WTC11 (cell line): ENCODE measurements at regions not wholly inside any gene's neighbourhood (a gene's known extent, or its start where the extent isn't known, plus 50 kb on each side); places are given as distances from the start of the nearest gene placed in this dataset.

ENCODE experiments used
- ATAC-seq: fragments of 200-7000 bp; cut with Tn5 transposase; 2 replicates; pipeline ENCODE4 v1.10.0; 2021; ENCODE audit warnings: mild to moderate bottlenecking, moderate library complexity
- CTCF ChIA-PET: fragments of 300-600 bp; sonication (Branson Sonifier 250); formaldehyde crosslinking; loops from one replicate; lab custom pipeline; 2021; ENCODE audit warnings: antibody characterized with exemption; lab: Charles Lee
- POLR2A ChIA-PET: fragments of 350-600 bp; sonication (Branson Sonifier 250); formaldehyde crosslinking; loops from one replicate; lab custom pipeline; 2021; ENCODE audit warnings: antibody characterized with exemption; lab: Charles Lee
- DNase-seq: peaks from one replicate; pipeline ENCODE4 v3.0.0; 2021; ENCODE audit warnings: low spot score
- H3K27ac Mint-ChIP-seq: 2 replicates; pipeline ENCODE4 v1.8.0; 2021; ENCODE audit warnings: mixed read lengths
- H3K27me3 Mint-ChIP-seq: 2 replicates; pipeline ENCODE4 v1.8.0; 2021; ENCODE audit warnings: low read depth, mild to moderate bottlenecking, moderate library complexity, mixed read lengths
- H3K36me3 Mint-ChIP-seq: 2 replicates; pipeline ENCODE4 v1.8.0; 2021; ENCODE audit warnings: mixed read lengths
- H3K4me1 Mint-ChIP-seq: 2 replicates; pipeline ENCODE4 v1.8.0; 2022; ENCODE audit warnings: mixed read lengths
- H3K4me3 Mint-ChIP-seq: 2 replicates; pipeline ENCODE4 v1.8.0; 2021; ENCODE audit warnings: mild to moderate bottlenecking, moderate library complexity, mixed read lengths
- H3K9me3 Mint-ChIP-seq: 2 replicates; pipeline ENCODE4 v1.8.0; 2021; ENCODE audit warnings: mixed read lengths
- ATF1 ChIP-seq: sonication (generic); formaldehyde crosslinking; IDR thresholded peaks from 2 replicates; pipeline ENCODE4 v1.8.1; 2023; ENCODE audit warnings: mild to moderate bottlenecking, moderate library complexity, missing genetic modification reagents
- FOXJ3 ChIP-seq: sonication (generic); formaldehyde crosslinking; IDR thresholded peaks from 2 replicates; pipeline ENCODE4 v1.9.0; 2021; ENCODE audit warnings: missing genetic modification reagents, mild to moderate bottlenecking, borderline replicate concordance
- FOXK1 ChIP-seq: sonication (generic); formaldehyde crosslinking; IDR thresholded peaks from 2 replicates; pipeline ENCODE4 v1.8.0; 2022; ENCODE audit warnings: mild to moderate bottlenecking, moderate library complexity, missing genetic modification reagents
- SMAD3 ChIP-seq: sonication (generic); formaldehyde crosslinking; IDR thresholded peaks from 2 replicates; pipeline ENCODE4 v1.8.0; 2022; ENCODE audit warnings: missing genetic modification reagents, mild to moderate bottlenecking, borderline replicate concordance
- TEAD4 ChIP-seq: sonication (generic); formaldehyde crosslinking; IDR thresholded peaks from 2 replicates; pipeline ENCODE4 v1.8.0; 2022; ENCODE audit warnings: mild to moderate bottlenecking, missing genetic modification reagents
- ZNF263 ChIP-seq: sonication (generic); formaldehyde crosslinking; IDR thresholded peaks from 2 replicates; pipeline ENCODE4 v1.8.1; 2022; ENCODE audit warnings: low read depth, mild to moderate bottlenecking, moderate library complexity, missing genetic modification reagents
- ZNF396 ChIP-seq: fragments of 250-450 bp; sonication (Bioruptor Pico); IDR thresholded peaks from 2 replicates; pipeline ENCODE4 v1.8.0; 2021; ENCODE audit warnings: mild to moderate bottlenecking, moderate library complexity, borderline replicate concordance
- TF ChIP-seq, protein P1 (sequence below): sonication (generic); formaldehyde crosslinking; IDR thresholded peaks from 2 replicates; pipeline ENCODE4 v1.8.1; 2023; ENCODE audit warnings: mild to moderate bottlenecking, missing genetic modification reagents
- TF ChIP-seq, protein P2 (sequence below): sonication (generic); formaldehyde crosslinking; IDR thresholded peaks from 2 replicates; pipeline ENCODE4 v1.8.1; 2022; ENCODE audit warnings: missing genetic modification reagents, borderline replicate concordance
- TF ChIP-seq, protein P3 (sequence below): fragments of 250-450 bp; sonication (Bioruptor Pico); IDR thresholded peaks from 2 replicates; pipeline ENCODE4 v1.8.0; 2021; ENCODE audit warnings: mild to moderate bottlenecking
- TF ChIP-seq, protein P4 (sequence below): fragments of 250-450 bp; sonication (Bioruptor Pico); IDR thresholded peaks from 2 replicates; pipeline ENCODE4 v1.9.0; 2021; ENCODE audit warnings: mild to moderate bottlenecking
- TF ChIP-seq, protein P5 (sequence below): fragments of 250-450 bp; sonication (Bioruptor Pico); IDR thresholded peaks from 2 replicates; pipeline ENCODE4 v2.1.2; 2022; ENCODE audit warnings: mild to moderate bottlenecking, moderate library complexity
- TF ChIP-seq, protein P6 (sequence below): sonication (generic); formaldehyde crosslinking; IDR thresholded peaks from 2 replicates; pipeline ENCODE4 v1.8.1; 2022; ENCODE audit warnings: low read depth, mild to moderate bottlenecking, moderate library complexity, missing genetic modification reagents, borderline replicate concordance
- TF ChIP-seq, protein P7 (sequence below): sonication (generic); formaldehyde crosslinking; IDR thresholded peaks from 2 replicates; pipeline ENCODE4 v1.8.1; 2023; ENCODE audit warnings: mild to moderate bottlenecking, moderate library complexity, missing genetic modification reagents
- TF ChIP-seq, protein P8 (sequence below): sonication (generic); formaldehyde crosslinking; IDR thresholded peaks from 2 replicates; pipeline ENCODE4 v1.8.0; 2023; ENCODE audit warnings: mild to moderate bottlenecking, missing genetic modification reagents
- TF ChIP-seq, protein P9 (sequence below): sonication (generic); formaldehyde crosslinking; IDR thresholded peaks from 2 replicates; pipeline ENCODE4 v1.8.0; 2023; ENCODE audit warnings: missing genetic modification reagents
- TF ChIP-seq, protein P10 (sequence below): sonication (generic); formaldehyde crosslinking; IDR thresholded peaks from 2 replicates; pipeline ENCODE4 v1.8.0; 2022; ENCODE audit warnings: missing genetic modification reagents

DNA sequence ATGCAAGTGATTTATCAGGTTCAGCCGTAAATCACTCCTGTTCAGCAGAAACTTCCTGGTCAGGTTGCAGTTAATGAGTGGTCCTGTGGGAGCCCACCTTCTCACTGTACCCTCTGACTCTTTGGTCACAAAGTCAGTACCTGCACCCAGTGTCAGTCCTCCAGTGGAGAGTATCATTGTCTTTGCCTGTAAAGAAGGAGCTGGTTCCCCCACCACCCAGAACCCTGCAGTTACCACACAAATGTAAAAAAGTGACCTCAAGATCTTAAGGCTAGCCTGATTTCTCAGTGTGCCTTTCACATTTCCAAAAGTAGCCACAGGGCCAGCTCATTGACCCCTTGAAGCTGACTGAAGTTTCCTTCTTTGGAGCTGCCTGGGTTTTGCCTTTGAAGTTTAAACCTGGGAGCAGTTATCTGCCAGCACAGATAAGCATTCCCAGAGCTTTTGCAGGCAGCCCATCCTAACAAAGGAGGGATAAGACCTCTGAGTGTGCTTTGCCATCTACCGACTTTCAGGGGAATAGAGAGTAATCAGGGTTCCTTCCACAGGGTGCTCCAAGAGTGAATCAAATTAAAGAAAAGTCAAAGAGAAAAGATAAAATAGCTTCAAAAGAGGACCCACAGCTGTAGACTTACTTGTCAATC is 725.2 kb downstream of the CPS1 start (continued):
- TF ChIP-seq SMAD3: no peak
- TF ChIP-seq FOXK1: no peak
- TF ChIP-seq, protein P1, sequence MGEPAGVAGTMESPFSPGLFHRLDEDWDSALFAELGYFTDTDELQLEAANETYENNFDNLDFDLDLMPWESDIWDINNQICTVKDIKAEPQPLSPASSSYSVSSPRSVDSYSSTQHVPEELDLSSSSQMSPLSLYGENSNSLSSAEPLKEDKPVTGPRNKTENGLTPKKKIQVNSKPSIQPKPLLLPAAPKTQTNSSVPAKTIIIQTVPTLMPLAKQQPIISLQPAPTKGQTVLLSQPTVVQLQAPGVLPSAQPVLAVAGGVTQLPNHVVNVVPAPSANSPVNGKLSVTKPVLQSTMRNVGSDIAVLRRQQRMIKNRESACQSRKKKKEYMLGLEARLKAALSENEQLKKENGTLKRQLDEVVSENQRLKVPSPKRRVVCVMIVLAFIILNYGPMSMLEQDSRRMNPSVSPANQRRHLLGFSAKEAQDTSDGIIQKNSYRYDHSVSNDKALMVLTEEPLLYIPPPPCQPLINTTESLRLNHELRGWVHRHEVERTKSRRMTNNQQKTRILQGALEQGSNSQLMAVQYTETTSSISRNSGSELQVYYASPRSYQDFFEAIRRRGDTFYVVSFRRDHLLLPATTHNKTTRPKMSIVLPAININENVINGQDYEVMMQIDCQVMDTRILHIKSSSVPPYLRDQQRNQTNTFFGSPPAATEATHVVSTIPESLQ (CRISPR knock-in tag): no peak
- TF ChIP-seq, protein P2, sequence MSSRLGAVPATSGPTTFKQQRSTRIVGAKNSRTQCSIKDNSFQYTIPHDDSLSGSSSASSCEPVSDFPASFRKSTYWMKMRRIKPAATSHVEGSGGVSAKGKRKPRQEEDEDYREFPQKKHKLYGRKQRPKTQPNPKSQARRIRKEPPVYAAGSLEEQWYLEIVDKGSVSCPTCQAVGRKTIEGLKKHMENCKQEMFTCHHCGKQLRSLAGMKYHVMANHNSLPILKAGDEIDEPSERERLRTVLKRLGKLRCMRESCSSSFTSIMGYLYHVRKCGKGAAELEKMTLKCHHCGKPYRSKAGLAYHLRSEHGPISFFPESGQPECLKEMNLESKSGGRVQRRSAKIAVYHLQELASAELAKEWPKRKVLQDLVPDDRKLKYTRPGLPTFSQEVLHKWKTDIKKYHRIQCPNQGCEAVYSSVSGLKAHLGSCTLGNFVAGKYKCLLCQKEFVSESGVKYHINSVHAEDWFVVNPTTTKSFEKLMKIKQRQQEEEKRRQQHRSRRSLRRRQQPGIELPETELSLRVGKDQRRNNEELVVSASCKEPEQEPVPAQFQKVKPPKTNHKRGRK: no peak
- TF ChIP-seq, protein P3, sequence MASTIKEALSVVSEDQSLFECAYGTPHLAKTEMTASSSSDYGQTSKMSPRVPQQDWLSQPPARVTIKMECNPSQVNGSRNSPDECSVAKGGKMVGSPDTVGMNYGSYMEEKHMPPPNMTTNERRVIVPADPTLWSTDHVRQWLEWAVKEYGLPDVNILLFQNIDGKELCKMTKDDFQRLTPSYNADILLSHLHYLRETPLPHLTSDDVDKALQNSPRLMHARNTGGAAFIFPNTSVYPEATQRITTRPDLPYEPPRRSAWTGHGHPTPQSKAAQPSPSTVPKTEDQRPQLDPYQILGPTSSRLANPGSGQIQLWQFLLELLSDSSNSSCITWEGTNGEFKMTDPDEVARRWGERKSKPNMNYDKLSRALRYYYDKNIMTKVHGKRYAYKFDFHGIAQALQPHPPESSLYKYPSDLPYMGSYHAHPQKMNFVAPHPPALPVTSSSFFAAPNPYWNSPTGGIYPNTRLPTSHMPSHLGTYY (CRISPR knock-in tag): no peak
- TF ChIP-seq, all 79 proteins: peak for 0

DNA sequence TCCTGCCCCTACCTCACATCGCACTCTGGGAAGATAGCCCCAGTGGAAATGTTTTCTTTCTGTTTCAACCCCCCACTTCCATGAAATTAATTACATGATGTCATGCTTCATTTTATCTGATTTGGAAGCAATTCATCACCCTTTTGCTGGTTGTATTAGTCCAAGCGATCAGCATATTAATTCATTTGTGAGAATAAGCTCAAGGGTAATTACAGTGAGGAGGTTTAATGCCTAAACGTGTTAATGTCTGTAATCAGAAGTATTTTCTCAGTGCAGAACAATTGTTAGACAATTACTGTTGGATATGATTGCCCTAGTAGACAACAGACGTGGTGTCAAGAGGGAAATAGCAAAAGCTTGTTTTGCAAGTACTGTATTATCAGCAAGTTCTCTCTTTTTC is 746.3 kb downstream of the CPS1 start:
- Mint-ChIP-seq H3K27ac (no peak overlapping the region), H3K36me3 (no peaks in the 10 kb centered on the region), H3K4me1 (peaks cover 21% of the 10 kb centered on the region), H3K4me3 (no peak overlapping the region), H3K27me3 (no peaks in the 10 kb centered on the region), H3K9me3 (no peaks in the 10 kb centered on the region)
- DNase-seq (no peak), ATAC-seq (no peak)
- ChIA-PET CTCF (interaction anchor here (0.7 to 0.9 kb wide), 2 partner anchors 21 to 36 kb away, joined by 3 to 4 read pairs; no protein-coding TSS in a partner anchor), POLR2A (interaction anchor here (0.7 kb wide), 1 partner anchor 559 kb away, joined by 6 read pairs; no protein-coding TSS in a partner anchor)
- TF ChIP-seq TEAD4 (CRISPR knock-in tag) (no peak), FOXJ3 (CRISPR knock-in tag) (no peak), ZNF263 (no peak), ATF1 (no peak), ZNF396 (CRISPR knock-in tag) (no peak)
- TF ChIP-seq, protein P4, sequence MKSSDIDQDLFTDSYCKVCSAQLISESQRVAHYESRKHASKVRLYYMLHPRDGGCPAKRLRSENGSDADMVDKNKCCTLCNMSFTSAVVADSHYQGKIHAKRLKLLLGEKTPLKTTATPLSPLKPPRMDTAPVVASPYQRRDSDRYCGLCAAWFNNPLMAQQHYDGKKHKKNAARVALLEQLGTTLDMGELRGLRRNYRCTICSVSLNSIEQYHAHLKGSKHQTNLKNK (CRISPR knock-in tag): no peak
- TF ChIP-seq, protein P5, sequence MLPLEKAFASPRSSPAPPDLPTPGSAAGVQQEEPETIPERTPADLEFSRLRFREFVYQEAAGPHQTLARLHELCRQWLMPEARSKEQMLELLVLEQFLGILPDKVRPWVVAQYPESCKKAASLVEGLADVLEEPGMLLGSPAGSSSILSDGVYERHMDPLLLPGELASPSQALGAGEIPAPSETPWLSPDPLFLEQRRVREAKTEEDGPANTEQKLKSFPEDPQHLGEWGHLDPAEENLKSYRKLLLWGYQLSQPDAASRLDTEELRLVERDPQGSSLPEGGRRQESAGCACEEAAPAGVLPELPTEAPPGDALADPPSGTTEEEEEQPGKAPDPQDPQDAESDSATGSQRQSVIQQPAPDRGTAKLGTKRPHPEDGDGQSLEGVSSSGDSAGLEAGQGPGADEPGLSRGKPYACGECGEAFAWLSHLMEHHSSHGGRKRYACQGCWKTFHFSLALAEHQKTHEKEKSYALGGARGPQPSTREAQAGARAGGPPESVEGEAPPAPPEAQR (CRISPR knock-in tag): no peak
- TF ChIP-seq, protein P6, sequence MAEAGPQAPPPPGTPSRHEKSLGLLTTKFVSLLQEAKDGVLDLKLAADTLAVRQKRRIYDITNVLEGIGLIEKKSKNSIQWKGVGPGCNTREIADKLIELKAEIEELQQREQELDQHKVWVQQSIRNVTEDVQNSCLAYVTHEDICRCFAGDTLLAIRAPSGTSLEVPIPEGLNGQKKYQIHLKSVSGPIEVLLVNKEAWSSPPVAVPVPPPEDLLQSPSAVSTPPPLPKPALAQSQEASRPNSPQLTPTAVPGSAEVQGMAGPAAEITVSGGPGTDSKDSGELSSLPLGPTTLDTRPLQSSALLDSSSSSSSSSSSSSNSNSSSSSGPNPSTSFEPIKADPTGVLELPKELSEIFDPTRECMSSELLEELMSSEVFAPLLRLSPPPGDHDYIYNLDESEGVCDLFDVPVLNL (CRISPR knock-in tag): no peak
- TF ChIP-seq, protein P7, sequence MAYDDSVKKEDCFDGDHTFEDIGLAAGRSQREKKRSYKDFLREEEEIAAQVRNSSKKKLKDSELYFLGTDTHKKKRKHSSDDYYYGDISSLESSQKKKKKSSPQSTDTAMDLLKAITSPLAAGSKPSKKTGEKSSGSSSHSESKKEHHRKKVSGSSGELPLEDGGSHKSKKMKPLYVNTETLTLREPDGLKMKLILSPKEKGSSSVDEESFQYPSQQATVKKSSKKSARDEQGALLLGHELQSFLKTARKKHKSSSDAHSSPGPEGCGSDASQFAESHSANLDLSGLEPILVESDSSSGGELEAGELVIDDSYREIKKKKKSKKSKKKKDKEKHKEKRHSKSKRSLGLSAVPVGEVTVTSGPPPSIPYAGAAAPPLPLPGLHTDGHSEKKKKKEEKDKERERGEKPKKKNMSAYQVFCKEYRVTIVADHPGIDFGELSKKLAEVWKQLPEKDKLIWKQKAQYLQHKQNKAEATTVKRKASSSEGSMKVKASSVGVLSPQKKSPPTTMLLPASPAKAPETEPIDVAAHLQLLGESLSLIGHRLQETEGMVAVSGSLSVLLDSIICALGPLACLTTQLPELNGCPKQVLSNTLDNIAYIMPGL (CRISPR knock-in tag): no peak
- TF ChIP-seq, protein P8, sequence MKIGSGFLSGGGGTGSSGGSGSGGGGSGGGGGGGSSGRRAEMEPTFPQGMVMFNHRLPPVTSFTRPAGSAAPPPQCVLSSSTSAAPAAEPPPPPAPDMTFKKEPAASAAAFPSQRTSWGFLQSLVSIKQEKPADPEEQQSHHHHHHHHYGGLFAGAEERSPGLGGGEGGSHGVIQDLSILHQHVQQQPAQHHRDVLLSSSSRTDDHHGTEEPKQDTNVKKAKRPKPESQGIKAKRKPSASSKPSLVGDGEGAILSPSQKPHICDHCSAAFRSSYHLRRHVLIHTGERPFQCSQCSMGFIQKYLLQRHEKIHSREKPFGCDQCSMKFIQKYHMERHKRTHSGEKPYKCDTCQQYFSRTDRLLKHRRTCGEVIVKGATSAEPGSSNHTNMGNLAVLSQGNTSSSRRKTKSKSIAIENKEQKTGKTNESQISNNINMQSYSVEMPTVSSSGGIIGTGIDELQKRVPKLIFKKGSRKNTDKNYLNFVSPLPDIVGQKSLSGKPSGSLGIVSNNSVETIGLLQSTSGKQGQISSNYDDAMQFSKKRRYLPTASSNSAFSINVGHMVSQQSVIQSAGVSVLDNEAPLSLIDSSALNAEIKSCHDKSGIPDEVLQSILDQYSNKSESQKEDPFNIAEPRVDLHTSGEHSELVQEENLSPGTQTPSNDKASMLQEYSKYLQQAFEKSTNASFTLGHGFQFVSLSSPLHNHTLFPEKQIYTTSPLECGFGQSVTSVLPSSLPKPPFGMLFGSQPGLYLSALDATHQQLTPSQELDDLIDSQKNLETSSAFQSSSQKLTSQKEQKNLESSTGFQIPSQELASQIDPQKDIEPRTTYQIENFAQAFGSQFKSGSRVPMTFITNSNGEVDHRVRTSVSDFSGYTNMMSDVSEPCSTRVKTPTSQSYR (CRISPR knock-in tag): no peak
- TF ChIP-seq, protein P9, sequence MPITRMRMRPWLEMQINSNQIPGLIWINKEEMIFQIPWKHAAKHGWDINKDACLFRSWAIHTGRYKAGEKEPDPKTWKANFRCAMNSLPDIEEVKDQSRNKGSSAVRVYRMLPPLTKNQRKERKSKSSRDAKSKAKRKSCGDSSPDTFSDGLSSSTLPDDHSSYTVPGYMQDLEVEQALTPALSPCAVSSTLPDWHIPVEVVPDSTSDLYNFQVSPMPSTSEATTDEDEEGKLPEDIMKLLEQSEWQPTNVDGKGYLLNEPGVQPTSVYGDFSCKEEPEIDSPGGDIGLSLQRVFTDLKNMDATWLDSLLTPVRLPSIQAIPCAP (CRISPR knock-in tag): no peak
- TF ChIP-seq, protein P10, sequence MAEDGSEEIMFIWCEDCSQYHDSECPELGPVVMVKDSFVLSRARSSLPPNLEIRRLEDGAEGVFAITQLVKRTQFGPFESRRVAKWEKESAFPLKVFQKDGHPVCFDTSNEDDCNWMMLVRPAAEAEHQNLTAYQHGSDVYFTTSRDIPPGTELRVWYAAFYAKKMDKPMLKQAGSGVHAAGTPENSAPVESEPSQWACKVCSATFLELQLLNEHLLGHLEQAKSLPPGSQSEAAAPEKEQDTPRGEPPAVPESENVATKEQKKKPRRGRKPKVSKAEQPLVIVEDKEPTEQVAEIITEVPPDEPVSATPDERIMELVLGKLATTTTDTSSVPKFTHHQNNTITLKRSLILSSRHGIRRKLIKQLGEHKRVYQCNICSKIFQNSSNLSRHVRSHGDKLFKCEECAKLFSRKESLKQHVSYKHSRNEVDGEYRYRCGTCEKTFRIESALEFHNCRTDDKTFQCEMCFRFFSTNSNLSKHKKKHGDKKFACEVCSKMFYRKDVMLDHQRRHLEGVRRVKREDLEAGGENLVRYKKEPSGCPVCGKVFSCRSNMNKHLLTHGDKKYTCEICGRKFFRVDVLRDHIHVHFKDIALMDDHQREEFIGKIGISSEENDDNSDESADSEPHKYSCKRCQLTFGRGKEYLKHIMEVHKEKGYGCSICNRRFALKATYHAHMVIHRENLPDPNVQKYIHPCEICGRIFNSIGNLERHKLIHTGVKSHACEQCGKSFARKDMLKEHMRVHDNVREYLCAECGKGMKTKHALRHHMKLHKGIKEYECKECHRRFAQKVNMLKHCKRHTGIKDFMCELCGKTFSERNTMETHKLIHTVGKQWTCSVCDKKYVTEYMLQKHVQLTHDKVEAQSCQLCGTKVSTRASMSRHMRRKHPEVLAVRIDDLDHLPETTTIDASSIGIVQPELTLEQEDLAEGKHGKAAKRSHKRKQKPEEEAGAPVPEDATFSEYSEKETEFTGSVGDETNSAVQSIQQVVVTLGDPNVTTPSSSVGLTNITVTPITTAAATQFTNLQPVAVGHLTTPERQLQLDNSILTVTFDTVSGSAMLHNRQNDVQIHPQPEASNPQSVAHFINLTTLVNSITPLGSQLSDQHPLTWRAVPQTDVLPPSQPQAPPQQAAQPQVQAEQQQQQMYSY (CRISPR knock-in tag): no peak
